ENCODE measurements at regions not wholly inside any gene's neighbourhood (a gene's known extent, or its start where the extent isn't known, plus 50 kb on each side); places are given as distances from the start of the nearest gene placed in this dataset.

DNA sequence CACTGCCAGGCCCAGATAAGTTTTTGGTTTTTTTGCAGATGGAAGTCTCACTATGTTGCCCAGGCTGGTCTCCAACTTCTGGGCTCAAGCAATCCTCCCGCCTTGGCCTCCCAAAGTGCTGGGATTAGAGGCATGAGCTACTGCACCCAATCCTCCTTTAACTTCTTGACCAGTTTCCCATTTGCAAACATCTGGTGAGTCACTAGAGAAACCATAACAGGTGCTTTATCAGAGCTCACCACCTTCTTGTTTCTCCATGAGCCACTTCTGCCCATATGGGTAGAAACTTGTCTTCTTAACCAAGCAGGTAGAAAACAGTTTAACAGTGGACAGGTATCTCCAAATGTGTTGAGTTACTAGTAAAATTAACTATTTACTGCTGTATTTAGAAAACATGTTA lies 128.4 kb upstream of the AP1S2 start:
- no peak for DNase-seq (ENCODE audit: low read depth in 3 of 3)

- no peak for DNase-seq (ENCODE audit: low read depth in 3 of 3)
These were observed 123.0 kb upstream of the AP1S2 start for GRCh38 chrX:15977644-15978043.

DNA sequence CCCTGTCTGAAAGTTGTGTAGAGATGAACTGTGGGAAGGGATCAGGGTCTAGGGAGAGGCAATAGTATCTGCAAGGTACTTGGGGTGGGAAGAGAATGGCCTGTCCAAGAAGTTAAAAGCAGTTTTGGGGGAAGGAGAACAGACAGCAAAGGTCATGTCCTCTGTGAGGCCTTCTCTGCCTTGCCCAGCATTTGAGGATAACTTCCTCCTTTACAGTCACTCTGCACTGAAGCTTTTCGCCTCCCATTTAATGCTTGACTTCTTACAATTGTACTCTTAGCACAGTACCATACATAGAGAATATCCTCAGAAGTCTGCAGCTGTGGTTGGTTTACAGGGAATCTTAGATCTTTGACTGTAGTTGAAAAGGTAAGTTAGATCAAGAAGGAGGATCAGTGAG lies 121.8 kb upstream of the AP1S2 start:
- no peak for DNase-seq (ENCODE audit: low read depth in 3 of 3)

GRCh38 chrX:15973946-15974345 lies 119.3 kb upstream of the AP1S2 start:
- no peak for DNase-seq (ENCODE audit: low read depth in 3 of 3)

GRCh38 chrX:15973299-15973698 lies 118.7 kb upstream of the AP1S2 start:
- peak in 1 of 3 experiments; percentile 7 for DNase-seq (ENCODE audit: low read depth in 3 of 3)

DNA sequence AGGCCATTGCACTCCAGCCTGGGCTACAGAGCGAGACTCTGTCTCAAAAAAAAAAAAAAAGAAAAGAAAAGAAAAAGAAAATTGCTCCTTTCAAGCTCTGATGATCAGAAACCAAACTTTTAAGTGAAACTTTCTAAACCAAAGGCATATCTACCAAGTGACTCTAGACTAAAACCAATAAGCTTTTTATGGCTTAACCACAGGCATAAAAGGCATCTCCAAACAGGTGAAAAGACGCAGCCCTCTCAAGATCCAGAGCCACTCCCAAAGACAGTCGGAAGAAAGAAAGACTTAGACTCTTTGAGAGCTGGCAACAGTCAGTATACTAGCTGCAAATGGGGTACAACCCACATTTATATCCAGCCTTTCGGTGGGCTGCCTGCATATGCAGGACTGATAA lies 117.1 kb upstream of the AP1S2 start:
- no peak for DNase-seq (ENCODE audit: low read depth in 3 of 3)

DNA sequence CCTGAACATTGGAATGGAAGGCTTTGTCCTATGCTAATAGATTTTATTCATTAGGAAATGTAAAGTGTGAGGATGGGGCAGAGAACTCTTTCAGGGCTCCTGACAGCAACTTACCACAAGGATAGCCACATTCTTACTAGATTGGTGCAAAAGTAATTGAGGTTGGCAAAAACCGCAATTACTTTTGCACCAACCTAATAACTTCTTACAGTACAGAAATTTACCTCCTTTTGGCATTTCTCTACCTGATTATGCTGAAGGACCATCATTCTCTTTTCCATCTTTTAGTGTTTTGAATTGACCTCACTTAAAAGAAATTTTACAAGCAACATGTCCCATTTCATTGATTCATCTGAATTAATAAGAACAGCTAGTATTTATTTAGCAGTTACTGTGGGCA lies 109.2 kb upstream of the AP1S2 start:
- DNase-seq (ENCODE audit: low read depth in 3 of 3), result no peak

- DNase-seq (ENCODE audit: low read depth in 3 of 3), result no peak
These were observed 105.6 kb upstream of the AP1S2 start for GRCh38 chrX:15960237-15960636.

DNA sequence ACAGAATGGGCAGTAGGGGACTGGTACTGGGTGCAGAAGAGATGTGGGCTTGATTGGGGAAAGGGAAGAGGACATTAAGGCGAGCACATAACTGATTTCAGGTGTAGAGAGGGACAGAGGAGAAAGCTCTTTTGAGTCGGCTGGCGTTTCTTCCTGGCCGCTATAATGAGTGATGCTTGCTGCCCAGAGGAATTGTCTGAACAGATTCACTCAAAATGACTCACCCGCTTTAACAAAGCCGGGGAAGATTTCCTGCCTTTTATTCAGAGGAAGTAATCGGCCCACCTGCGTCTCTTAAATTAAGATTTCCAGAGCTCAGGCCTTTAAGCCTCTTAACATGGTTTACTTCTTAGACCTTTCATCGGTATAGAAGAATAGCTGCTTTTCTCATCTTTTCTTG lies 102.1 kb upstream of the AP1S2 start:
- no peak for DNase-seq (ENCODE audit: low read depth in 3 of 3)

- DNase-seq (ENCODE audit: low read depth in 3 of 3), result no peak
These were observed 99.2 kb upstream of the AP1S2 start for GRCh38 chrX:15953801-15954200.

- DNase-seq (ENCODE audit: low read depth in 3 of 3), result no peak
These were observed 97.6 kb upstream of the AP1S2 start for GRCh38 chrX:15952212-15952611.

DNA sequence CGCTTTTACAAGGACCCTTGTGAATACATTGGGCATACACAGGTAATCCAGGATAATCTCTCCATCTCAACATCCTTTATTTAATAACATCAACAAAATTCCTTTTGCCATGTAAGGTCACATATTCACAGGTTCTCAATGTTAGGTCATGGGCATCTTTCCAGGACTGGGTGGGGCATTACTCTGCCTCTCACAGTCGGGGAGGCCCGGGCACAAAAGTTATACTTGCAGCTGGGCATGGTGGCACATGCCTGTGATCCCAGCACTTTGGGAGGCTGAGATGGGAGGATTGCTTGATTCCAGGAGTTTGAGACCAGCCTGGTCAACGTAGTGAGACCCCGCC lies 93.7 kb upstream of the AP1S2 start:
- DNase-seq (ENCODE audit: low read depth in 3 of 3), result no peak

- no peak for DNase-seq (ENCODE audit: low read depth in 3 of 3)
These were observed 93.2 kb upstream of the AP1S2 start for GRCh38 chrX:15947648-15948317.

DNA sequence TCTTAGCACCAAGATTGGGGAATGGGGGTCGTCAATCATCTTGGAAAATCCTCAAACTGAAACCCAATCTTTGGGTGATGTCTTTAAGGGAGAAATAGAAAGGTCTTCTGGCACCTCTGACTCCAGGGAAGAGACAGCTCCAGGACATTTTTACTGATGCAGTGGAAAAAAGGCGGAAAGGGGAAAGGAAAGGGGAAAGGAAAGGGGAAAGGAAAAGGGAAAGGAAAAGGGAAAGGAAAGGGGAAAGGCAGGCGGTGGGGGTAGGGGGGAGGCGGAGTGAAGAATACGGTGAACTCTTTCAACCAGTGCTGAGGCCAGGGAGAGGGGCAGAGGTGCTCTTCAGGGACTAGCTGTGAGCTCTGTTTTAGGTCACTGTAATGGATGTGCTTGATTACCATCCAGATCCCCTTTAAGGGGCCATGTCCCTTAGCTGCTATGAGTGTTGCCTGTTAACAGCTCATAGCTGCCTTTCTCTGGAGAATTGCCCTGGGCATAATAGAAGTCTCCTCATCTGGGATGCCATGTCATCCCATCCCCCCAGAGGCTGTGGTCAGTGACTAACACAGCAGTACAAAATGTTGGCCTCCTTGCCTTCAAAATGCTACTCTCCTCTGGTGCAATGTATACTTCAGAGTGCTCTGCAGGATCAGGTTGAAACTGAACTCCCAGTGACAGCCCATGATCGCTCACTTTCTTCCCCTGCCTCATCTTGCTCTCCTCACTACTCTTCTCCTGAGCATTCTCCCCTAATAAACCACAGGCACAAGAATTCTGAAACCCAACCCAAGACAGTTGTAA lies 92.4 kb upstream of the AP1S2 start:
- no peak for DNase-seq (ENCODE audit: low read depth in 3 of 3)

DNA sequence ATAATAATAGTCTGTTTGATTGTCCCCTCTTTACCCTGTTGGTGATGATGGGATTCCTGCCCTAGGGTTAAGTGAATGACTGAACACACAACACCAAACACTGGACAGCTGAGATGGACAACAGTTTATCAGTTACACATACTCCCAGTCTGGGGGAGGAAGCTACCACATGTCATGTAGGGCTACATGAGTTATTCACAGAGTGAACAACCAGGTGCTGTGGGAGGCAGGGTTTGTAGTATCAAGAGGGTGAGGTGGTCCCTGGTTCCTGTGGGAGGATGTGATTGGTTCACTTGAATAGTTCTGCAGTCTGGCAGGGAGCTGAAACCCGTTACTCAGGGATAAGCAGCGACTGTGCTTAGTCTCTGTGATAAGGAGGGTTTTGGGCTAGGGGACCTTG lies 88.8 kb upstream of the AP1S2 start:
- no peak for DNase-seq (ENCODE audit: low read depth in 3 of 3)

DNA sequence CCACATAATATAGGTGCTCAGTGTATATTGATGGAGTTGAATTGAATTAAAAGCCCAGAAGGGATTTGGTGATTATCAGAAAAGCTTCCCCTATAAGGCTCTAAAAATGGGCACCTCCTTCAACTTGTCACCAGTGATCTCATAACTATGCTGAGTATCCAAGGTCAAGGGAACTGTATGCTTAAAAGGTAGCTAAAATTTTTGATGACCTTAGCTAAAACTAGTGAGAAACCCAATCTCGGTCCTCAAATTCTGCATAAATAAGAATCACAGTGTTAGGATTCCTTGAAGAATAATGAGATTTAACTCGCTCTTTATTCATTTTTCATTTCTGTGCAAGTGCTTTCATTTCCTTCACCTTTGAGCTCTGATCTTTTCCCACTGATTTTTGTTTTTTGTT lies 87.7 kb upstream of the AP1S2 start:
- DNase-seq (ENCODE audit: low read depth in 3 of 3), result no peak

- no peak for DNase-seq (ENCODE audit: low read depth in 3 of 3)
These were observed 85.1 kb upstream of the AP1S2 start for GRCh38 chrX:15939737-15940136.

DNA sequence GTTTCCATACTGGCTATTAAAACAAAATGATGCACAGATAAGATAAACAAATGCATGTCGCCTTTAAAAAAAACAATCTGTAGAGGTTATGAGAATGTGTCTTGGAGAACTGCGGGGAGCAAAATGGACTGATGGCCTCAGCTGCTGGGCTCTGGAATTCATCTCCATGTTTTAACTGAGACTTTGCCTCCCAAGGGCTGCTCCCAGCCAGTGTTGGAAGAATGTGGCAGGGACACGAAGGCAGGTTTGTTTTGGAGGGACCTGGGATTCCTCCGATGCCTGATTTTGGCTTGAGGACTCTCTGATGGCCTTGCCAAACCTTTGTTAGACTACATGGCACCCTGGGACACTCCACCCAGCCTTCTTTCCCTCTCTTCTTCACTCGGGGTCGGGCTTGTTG lies 83.5 kb upstream of the AP1S2 start:
- DNase-seq (ENCODE audit: low read depth in 3 of 3), result no peak

DNA sequence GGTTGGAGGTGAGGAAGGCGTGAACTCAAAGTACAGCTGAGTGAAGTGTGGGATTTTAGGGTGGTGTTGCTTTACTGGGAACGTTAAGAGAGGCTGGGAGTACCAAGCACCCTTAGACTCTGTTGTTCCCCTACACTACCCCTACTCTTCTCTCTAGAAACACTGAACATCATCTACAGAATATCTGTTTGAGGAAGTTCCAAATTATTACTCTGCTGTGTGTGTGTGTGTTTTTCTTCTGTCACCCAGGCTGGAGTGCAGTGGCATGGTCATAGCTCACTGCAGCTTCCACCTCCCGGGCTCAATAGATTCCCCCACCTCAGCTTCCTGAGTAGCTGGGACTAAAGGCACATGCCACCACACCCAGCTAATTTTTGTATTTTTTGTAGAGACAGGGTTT lies 76.7 kb upstream of the AP1S2 start:
- DNase-seq (ENCODE audit: low read depth in 3 of 3), result no peak

GRCh38 chrX:15930585-15930984 lies 76.0 kb upstream of the AP1S2 start:
- no peak for DNase-seq (ENCODE audit: low read depth in 3 of 3)

DNA sequence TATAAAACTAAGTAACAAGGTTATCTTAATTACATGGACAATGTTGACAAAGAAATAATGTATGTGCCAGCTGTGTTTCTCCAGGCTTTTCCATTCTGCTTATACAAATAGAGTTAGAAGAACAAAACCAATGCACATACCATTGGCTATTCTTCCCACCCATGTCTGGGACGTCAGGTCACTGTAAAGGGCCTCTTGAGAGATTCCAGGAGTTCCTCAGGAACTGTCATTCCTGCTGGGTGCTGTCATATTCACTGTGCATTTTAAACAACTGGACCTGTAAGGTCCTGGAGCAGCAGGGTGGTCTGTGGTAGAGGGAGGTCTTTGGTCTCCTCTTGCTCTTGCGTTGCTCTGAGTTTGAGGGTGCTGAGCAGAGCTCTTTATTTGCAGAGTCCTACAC lies 74.6 kb upstream of the AP1S2 start:
- DNase-seq (ENCODE audit: low read depth in 3 of 3), result no peak

DNA sequence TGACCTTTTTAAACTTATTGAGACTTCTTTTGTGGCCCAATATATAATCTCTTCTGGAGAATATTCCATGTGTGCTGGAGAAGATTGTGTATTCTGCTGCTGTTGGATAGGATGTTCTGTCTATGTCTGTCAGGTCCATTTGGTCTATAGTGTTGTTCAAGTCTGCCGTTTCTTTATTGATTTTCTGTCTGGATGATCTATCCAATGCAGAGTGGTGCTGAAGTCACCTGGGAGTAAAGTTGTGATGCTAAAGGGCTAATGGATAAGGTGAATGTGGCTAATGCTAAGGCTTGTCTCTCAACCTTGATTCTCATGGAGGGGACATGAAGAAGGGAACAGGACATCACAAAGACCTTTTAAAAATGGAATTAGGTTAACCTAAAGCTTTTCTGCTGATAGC lies 72.0 kb upstream of the AP1S2 start:
- DNase-seq (ENCODE audit: low read depth in 3 of 3), result no peak

- no peak for DNase-seq (ENCODE audit: low read depth in 3 of 3)
These were observed 63.4 kb upstream of the AP1S2 start for GRCh38 chrX:15918003-15918402.

- DNase-seq (ENCODE audit: low read depth in 3 of 3), result no peak
These were observed 62.1 kb upstream of the AP1S2 start for GRCh38 chrX:15916704-15917084.
